GM18511 (cell line): ENCODE measurements at regions not wholly inside any gene's neighbourhood (a gene's known extent, or its start where the extent isn't known, plus 50 kb on each side); places are given as distances from the start of the nearest gene placed in this dataset.

ENCODE experiments used
- ATAC-seq: cut with Tn5 transposase; IDR thresholded peaks from one replicate; pipeline ENCODE4 v1.9.1; 2021; ENCODE audit warnings: mild to moderate bottlenecking, moderate library complexity; ENCODE audit not compliant: unreplicated experiment

DNA sequence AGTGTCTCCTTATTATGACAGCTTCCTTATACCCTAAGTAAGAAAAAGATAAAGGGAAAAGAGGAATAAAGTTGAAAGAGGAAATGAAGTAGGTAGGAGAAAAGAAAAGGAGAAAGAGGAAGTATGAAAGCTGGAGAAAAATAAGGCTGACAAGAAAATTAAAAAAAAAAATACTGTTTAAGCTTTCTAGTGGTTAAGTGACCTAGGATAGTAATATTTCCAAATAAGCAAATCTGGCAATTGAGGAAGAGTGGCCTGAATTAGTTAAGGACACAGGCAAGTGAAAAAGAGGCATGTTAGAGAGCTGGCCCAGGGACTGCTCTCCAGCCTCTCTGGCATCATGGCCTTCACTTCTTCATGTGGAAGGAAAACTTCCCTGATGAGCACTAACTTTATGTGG, 76.5 kb upstream of the ADGRF1 start:
- no peak for ATAC-seq

DNA sequence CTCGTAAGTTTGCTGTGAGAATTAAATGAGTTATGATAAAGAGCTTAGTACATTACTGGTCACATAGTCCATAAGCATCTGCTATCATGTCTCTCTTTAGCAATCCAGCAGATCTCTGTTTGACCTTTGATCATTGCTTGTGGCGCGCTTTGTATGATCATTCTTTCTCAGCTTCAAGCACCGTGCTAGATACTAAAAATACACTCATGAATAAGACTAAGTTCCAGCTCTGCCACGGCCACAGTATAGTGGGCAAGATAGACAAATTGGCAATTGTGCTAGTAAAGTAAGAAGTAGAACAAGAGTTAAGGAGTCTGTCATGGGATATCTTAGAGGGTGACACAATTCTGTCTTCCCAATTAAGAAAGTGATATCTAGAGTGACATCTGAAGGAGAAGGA, 75.2 kb upstream of the ADGRF1 start:
- no peak for ATAC-seq

DNA sequence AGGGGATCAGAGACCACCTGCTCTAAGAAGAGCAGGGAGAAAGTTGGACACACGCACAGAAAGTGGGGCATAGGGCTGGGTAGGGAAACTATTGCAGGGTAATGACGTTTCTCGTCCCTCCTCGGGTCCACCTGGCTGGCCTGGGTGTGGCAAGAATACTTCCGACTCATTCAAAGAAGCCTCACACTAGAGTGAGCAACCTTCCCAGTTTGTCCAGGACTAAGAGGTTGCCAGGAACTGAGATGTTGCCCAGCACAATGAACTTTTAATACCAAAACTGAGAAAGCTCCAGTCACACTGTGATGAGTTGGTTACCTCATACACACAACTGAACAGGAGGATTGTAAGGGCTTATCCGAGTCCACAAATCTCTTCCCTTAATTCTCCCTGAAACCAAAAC, 74.5 kb upstream of the ADGRF1 start:
- no peak for ATAC-seq

DNA sequence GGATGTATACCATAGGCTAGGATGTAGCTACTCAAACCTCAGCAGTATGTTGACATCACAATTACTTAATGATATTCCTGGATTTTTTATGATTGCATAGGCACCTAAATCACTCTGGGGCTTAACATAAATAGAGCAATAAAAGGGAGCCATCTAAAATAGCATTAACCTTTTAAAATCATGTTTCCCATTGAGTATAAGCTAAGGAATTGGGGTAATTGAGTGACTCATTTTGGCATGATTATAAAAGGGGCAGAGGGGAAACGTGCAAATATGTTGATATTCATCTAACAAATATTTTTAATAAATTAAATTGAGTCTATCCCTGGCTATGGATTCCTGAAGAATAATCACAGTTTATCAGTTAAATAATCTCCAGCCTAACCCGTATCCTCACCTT, 74.0 kb upstream of the ADGRF1 start:
- no peak for ATAC-seq

DNA sequence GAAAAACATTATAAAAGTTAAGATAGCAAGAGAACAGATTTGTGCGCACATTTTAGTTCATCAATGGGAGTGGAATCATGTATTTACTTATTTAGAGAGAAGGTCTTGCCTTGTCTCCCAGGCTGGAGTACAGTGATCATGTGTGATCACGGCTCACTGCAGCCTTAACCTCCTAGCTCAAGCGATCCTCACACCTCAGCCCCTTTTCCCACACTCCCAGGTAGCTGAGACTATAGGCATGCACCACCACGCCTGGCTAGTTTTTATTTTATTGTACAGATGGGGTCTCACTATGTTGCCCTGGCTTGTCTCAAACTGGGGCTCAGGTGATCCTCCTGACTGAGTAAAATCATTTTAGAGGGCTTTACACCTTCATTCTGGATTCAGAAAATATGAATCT, 72.3 kb upstream of the ADGRF1 start:
- no peak for ATAC-seq

DNA sequence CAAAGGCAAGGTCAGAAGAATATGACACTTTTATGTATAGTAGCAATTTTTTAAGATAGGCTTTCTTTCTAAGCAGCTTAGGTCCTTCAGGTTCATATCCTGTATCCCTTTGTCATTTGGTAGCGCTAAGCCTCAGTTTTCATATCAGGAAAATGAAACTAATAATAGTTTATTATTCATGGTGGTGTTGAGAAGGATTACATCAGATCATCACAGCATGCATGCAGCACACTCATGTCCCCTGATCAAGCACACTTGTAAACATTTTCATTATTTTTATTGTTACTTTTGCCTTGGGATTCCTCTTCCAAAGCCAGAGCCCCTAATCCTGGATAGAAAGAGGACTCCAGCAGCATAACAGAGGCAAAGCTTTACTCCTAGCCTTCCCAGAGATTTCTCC, 70.2 kb upstream of the ADGRF1 start:
- ATAC-seq, result no peak

DNA sequence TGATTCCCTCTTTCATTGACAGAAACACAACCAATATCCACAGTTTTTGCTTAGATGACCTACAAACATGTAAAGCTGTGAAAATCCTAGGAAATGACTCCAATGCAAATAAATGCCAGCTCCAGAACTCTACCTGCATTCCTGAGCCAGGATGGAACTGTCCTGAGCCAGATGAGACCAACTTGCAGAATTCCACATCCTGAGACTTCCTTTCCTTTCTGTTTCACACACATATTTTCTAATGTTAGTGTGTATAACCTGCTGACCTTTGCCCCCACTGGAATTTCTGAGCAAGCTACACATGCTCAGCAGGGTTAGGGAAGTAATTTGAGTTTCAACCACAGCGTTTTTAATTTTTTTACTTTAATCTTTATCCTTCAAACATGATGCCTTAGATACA, 69.6 kb upstream of the ADGRF1 start:
- no peak for ATAC-seq

DNA sequence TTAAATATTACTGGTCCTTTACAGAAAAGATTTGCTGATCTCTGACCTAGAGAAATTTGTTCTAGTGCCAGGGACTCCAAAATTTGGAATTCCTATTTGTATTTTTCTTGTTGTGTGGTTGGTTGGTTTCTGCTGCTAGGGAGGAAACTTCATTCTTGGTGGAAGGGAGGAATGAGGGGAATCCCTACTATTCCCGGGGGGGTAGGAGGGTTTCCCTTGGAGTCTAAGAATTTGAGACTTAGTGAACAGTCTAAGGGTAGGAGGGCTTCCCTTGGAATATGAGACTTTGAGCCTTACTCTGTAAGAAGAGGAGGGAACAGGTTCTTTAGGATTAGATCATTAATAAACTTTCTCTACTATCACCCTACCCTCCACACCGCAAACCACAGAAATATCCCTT, 67.1 kb upstream of the ADGRF1 start:
- ATAC-seq, result no peak

DNA sequence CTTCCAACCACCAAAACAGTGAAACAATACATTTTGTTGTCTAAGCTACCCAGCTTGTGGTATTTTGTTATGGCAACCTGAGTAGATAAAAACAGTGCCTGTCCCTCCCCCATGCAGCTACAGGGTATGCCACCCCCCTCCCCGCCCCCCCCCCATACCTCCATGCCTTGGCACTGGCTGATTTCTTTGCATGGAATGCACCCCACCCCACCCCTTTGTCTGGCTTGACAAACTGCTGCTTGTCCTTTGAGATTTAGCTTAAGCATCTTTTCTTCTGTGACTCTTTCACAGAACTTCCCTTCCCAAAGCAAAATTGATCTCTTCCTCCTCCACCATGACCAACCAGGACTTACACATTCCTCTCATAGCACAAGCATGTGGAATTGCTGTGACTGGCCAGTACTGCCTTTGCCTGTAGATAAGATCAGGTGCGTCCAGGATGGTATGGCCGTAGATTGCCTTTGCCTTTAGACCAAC, 64.6 kb upstream of the ADGRF1 start:
- ATAC-seq, result no peak

DNA sequence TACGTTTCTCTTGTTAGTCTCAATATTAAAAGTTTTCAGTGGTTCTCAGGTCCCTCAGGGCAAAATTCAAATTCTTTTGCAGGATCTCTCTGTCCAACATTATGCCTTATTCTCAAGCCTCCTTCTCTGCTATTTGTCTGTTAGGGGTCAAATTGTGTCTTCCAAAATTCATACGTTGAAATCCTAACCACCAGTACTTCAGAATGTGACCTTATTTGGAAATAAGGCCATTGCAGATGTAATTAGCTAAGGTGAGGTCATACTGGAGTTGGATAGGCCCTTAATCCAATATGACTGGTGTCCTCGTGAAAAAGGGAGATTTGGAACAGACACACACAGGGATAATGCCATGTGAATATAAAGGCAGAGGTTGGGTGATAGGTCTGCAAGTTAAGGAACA, 64.1 kb upstream of the ADGRF1 start:
- no peak for ATAC-seq

DNA sequence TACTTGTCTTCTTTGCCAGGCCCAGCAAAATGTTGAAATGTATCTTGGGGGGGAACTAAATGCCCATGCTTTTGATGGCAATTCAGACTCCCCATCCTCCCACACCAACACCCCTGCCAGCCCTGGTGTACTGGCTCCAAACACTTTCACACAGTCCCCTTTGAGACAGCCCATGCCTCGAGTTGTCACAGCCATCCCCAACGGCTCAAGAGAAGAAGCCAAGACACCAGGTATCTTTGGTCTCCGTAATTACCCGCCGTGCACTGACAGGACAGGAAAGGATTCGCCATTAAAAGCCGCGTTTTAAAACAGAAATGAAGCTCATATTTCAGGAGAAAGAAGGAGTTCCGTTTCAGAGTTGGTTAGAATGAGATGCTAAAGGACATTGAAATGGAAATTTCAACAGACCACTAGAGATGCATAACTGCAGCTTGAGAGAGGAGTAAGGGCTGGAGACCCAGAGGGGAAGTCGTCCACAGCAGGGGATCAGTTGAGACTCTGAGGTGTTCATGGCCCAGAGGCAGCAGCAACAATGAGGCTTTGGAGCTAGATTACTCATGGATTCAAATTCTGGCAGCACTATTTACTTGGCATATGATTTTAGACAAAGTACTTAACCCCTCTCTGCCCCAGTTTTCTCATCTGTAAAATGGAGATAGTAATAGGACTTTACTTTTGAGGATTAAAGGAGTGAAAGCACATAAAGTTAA, 63.5 kb upstream of the ADGRF1 start:
- ATAC-seq, result no peak

DNA sequence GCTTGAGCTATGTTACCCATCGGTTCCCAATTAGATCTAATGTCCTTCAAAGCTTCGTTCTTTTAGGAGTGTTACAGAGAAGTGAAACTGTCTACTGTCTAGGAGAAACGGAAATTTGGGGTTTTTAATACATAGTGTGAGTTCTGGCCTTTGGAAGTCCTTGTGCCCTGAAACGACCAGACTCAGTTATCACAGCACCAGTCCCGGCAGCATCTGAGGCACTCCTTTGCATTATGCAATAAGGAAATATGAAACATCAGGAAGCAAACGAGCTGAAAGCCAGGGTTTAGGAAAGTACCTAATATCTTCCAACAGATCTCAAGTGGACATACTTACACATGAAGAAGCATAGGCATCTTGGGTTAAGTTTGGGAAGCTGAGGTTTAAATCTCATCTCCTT, 61.8 kb upstream of the ADGRF1 start:
- ATAC-seq, result no peak

DNA sequence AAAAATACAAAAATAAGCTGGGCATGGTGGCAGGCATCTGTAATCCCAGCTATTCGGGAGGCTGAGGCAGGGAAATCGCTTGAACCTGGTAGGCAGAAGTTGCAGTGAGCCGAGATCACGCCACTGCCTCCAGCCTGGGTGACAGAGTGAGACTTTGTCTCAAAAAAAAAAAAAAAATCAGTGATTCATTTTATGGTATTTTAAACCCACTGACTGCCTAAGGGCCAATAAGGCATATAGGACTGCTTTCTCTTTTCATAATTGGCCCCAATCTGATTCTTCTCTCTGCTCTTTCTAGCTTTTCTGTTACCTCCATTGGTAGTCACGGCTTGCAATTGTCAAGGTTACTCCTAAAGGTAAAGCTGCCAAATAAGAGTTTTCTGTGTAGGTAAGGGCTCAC, 60.2 kb upstream of the ADGRF1 start:
- no peak for ATAC-seq

DNA sequence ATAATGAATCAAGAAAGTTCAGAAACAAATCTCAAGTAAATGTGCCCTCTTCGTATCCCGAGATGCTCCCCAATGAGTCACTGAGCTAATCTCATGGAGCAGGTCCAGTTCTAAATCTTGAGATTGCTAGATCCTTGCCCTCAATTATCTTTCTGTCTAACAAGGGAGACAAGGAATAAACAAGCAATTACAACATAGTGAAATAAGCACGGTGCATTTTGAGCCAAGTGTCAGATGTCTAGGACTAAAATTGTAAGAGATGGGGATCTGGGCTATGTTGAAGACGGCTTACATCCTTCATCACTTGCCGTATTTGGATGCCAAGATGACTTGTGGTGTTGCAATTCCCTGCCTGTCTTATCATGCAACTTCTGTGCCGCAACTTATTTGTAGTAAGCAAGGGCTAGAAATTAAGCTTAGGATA, 56.5 kb upstream of the ADGRF1 start:
- no peak for ATAC-seq

DNA sequence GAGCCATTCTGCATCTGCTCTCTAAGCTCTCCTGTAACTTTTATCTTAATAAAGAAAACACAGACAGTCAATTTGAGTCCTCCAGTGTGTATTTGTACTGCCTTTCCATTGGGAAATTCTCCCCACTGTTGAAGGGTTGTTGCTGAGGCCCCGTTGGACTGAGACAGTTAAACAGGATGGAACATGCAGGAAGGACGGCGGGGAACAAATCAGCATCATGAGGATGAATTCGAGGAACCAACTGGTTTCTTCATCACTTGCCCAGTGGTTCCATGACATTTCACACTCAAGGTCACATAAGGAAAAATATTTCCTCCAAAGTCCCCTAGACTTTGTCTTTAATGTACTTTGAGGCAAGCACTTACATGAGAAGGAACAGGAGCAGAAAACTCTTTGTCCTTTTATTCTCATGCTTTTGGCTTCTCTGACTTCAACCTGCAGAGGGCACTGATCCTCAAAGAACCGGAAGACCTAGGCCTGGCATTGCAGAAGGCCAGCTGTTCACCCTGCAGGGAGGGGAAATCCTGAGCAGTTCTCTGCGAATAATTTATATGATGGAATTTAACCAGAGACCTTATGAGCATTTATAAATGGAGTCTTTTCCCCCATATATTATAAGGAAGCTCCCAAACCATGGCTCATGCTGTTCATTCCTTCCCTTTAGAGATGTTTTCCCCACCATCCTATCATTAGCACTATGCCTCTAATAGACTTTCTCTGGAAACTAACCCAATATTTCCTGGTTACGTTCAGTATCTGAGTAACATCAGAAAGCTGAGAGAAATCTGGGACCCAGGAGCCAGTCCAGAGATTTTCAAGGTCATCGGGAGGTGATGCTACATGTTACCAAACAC, 55.2 kb upstream of the ADGRF1 start:
- ATAC-seq, result peak; percentile 99

DNA sequence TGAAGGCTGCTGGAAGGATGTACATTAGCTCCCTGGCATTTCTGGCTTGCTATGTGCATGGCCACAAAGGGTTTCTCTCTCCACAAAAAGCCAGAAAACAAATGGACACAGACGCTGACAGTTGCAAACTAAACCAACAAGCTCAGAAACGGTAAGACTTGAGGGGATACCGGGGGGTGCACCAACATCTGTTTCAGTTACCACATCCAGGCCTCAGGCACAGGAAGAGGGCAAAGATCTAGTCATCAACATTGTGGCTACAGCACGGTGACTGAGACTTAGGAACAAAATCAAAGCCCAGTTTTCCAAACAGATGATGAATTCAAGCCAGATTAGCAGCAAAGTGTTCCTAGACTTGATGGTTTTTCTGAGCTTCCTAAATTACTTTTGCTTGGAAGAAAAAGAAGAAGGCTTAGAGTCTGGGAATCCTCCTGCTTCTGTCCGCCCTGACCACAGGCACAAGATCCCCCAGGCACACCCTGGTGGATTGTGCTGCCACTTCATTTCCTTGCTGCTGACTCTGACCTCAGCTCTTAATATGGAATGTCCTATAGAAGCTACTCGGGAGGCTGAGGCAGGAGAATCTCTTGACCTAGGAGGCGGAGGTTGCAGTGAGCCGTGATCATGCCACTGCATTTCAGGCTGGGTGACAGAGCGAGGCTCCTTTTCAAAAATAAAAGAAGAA, 54.2 kb upstream of the ADGRF1 start:
- ATAC-seq, result no peak

DNA sequence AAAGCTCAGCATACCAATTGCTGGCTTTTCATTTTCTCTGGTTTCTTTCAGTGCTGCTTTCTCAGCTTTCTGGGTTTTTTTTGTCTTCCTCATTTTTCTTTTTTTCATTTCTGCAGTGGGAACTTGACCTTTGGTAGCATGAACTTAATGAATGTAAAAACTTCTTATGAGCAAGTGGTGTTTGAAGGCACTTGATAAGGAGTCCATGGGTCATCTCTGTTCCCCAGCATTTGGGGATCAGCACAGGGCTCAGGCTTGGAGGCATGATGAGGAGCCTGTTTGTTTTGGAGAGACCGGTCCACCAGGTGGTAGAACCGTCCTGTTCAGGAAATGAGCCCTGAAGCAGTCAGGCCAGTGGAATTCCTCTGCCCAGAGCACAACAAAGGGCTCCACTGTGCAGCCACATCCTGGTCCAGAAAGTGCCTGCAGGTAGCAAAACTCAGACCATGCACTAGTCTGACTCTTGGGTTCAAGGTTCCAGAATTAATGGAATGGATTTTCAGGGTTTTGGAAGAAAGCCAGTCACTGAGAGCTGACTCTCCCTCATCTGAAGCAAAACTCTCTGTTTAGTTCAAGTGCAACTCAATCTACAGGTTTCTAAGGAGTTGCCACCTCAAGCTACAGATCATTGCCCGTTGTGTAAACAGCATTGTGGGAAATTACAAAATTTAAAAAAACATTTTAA, 52.3 kb upstream of the ADGRF1 start:
- no peak for ATAC-seq

DNA sequence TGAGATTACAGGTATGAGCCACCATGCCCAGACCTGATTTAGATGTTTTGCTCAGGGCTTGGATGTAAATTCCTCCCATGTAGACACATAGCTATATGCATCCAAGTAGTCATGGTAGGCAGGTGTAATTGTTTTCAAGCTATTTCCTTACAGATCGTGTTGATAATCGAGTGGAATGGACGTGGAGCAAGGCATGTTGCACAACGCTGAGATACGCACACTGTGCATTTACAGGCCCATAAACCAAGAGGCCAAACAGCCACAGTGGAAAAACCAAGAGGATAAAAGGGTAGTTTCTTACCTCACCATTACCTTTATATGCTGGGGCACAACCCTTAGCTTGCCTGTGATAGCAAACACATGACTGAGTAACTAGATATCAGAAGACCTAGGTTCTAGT, 51.0 kb upstream of the ADGRF1 start:
- no peak for ATAC-seq

DNA sequence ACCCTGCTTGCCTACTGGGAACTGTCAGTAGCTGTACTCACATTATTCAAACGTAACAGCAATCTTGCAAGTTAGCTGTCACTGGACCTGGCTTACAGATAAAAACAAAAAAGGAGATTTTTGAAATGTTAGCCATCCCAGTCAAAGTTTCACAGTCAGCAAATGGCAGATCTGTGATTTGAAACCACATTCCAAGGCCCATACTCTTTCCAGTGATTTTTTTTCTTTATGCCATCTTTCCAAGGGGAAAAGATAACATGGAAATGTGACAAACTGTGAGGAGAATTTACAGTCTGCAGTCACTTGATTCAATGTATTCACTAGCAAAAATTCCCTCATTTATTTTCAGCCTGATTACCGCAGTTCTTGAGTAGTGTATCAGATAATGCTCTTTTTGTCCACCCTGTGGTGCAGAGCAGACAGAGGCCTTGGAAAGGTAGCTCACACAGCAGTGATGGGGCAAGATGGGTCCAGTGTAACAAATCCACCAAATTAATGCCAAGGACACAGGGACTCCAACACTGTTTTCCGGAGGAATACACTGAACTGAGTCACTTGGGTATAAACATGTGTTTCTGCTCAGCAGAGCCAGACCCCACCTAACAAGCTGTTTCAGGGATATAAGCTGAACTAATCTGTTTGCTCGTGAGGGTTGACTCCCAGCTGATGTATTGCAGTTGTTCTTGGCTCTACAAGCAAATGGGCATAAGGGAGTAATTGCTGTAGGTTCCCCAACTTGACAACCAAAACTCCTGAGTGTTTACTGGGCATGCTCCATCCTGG, 49.9 kb upstream of the ADGRF1 start:
- no peak for ATAC-seq
